ENCODE measurements at regions not wholly inside any gene's neighbourhood (a gene's known extent, or its start where the extent isn't known, plus 50 kb on each side); places are given as distances from the start of the nearest gene placed in this dataset.
"Not testable (repeated sequence)": the region's sequence is repeated elsewhere in the genome, so short reads cannot be mapped to it uniquely, and the experiment has no call there.

- no peak for DNase-seq
Measured at GRCh38 chr7:69186974-69187373, 411.3 kb upstream of the AUTS2 start.

GRCh38 chr7:69187824-69188333 lies 410.4 kb upstream of the AUTS2 start:
- DNase-seq: no peak

DNA sequence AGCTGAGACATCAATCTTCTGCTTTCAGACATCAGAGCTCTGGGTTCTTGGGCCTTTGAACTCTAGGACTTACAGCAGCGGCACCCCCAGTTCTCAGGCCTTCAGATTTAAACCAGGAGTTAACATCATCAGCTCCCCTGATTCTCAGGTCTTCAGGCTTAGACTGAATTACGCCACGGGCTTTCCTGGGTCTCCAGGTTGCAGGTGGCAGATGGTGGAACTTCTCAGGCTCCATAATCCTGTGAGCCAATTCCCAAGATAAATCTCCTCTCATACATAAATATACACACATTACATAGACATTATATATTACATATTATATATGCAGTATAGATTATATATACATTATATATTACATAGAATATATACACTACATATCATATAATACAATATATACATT lies 408.9 kb upstream of the AUTS2 start:
- no peak for DNase-seq

DNA sequence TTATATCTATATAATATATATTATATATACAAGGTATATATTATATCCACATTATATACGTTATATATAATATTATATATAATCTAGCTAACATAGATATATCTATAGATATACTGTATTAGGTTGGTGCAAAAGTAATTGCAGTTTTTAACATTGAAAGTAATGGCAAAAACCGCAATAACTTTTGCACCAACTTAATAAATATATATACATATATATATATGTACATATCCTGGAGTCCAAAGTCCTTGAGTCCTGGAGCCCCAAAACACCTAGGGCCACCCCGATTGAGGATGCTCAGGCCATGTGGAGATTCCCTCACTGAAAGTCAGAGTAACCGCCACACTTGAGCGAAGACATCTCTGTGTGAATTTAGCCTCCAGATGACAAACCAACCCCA lies 408.2 kb upstream of the AUTS2 start:
- no peak for DNase-seq

- no peak for DNase-seq
Measured at GRCh38 chr7:69190763-69191162, 407.5 kb upstream of the AUTS2 start.

DNA sequence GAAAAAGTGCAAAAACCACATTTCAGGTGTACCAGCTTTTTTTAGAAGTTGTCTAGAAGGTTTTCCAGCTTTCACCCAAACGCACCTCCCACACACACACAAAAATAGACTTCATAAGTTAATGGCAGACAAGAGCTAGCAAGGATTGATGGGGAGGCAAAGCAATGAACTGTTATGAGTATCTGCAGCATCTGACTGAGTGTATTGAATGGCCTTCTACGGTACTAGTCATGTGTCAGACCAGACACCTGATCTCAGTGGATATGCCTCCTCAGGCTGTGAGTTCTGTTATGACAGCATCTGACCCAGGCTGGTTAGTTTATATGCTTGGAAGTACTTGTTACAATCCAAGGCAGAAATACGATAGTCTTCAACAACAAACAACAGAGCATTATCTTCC lies 406.1 kb upstream of the AUTS2 start:
- no peak for DNase-seq

GRCh38 chr7:69193061-69193460 lies 405.2 kb upstream of the AUTS2 start:
- DNase-seq: no peak

GRCh38 chr7:69196593-69196992 lies 401.7 kb upstream of the AUTS2 start:
- no peak for DNase-seq

- no peak for DNase-seq
Measured at GRCh38 chr7:69198250-69198649, 400.0 kb upstream of the AUTS2 start.

GRCh38 chr7:69199041-69199440 lies 399.2 kb upstream of the AUTS2 start:
- no peak for DNase-seq

GRCh38 chr7:69199661-69200060 lies 398.6 kb upstream of the AUTS2 start:
- DNase-seq: no peak

GRCh38 chr7:69203871-69204270 lies 394.4 kb upstream of the AUTS2 start:
- no peak for DNase-seq

DNA sequence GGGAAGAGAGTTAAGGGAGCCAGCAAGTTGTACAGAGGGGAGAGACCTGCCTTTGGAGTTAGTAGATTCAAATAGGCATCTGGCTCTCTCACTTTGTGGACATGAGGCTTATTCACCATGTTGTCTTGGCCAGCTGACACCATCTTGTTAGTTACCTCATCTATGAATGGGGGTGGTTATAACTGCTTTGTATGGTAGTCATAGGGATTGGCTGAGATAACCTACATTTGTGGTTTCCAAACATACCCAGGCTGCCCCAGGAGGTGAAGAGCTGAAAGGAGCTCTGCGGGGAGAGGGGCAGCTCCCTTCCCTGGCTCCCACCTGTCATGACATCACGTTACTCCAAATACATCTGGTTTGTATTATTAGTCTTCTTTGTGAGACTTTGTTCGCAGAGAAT lies 393.3 kb upstream of the AUTS2 start:
- DNase-seq: no peak

DNA sequence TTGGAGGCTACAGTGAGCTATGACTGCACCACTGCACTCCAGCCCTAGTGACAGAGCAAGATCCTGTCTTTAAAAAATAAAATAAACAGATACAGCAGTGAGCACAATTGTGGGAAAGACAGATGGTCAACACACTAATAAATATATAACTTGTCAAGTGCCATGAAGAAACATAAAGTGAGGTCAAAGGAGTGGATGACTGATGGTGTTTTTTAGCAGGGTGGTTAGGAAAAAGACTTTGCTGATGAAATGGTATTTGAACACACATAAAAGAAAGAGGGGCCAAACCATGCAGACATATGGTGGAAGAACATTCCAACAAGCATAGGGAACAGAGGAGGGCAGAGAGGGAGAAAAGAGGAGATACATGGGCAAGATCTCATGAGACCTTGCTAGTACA lies 392.7 kb upstream of the AUTS2 start:
- no peak for DNase-seq

DNA sequence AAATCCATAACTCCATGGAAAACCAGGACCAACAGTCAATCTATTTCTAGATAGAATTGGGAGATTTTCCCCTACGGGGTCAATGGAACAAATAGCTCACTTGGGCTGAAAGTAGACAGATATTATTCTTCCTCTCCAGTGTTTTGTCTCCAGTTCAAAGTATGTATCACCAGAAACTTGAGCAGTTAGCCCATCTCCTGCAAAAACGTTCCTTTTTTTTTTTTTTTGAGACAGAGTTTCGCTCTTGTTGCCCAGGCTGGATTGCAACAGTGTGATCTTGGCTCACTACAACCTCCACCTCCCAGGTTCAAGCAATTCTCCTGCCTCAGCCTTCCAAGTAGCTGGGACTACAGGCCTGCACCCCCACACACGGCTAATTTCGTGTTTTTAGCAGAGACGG lies 390.0 kb upstream of the AUTS2 start:
- no peak for DNase-seq

- DNase-seq: no peak
Measured at GRCh38 chr7:69208848-69209247, 389.4 kb upstream of the AUTS2 start.

- no peak for DNase-seq
Measured at GRCh38 chr7:69211336-69211735, 386.9 kb upstream of the AUTS2 start.

- no peak for DNase-seq
Measured at GRCh38 chr7:69211739-69212138, 386.5 kb upstream of the AUTS2 start.

GRCh38 chr7:69213878-69214277 lies 384.4 kb upstream of the AUTS2 start:
- DNase-seq: no peak

- not testable (repeated sequence) for DNase-seq
Measured at GRCh38 chr7:69215516-69215915, 382.8 kb upstream of the AUTS2 start.

GRCh38 chr7:69217516-69218350 lies 380.5 kb upstream of the AUTS2 start:
- DNase-seq: no peak

DNA sequence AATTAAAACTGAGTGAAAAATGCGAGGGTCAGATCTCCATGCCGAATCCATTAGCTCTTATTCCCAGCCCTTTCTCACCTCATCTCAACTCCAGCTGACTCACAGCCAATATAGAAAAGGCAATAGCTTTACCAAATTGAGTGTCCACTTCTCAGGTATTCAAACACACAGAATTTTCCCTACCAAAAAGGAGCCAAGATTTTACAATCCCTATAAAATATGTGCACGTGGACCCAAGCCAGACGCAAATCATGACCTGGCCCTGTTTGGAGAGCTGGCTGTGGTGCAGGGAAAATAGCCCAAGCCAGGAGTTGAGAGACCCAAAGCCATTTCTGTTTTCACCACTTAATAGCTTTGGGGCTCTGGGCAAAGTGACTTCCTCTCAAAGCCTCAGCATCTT lies 379.7 kb upstream of the AUTS2 start:
- no peak for DNase-seq

DNA sequence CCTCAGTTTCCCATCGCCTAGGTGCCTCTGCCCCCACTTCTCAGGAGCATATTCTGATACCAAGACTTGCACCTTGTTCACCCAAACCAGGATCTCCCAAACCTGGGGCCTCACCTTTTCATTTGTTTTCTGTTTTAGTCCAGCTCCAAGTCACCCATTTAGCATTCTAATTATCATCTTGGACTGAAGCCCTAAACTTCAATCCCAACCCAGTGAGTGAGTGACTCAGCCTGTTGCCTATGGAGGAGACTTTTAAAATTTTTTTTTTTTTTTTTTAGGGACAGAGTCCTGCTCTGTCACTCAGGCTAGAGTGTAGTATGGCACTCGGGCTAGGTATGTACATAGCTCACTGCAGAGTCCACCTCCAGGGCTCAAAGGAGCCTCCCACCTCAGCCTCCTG lies 378.9 kb upstream of the AUTS2 start:
- DNase-seq: no peak

- DNase-seq: no peak
Measured at GRCh38 chr7:69225259-69225943, 372.9 kb upstream of the AUTS2 start.
